HepG2 (cell line): ENCODE measurements at regions not wholly inside any gene's neighbourhood (a gene's known extent, or its start where the extent isn't known, plus 50 kb on each side); places are given as distances from the start of the nearest gene placed in this dataset.

ENCODE experiments used
- CHD2 ChIP-seq: IDR thresholded peaks from 2 replicates; pipeline ENCODE4 v1.6.1; 2011; ENCODE audit warnings: low read depth, low read length, improper control_type of control experiment
- FOXK1 ChIP-seq: sonication (generic); formaldehyde crosslinking; IDR thresholded peaks from 2 replicates; pipeline ENCODE4 v1.4.0; 2020; ENCODE audit warnings: low read depth, missing genetic modification reagents, borderline replicate concordance
- JUNB ChIP-seq: sonication (generic); formaldehyde crosslinking; IDR thresholded peaks from 2 replicates; pipeline ENCODE4 v1.8.0; 2022; ENCODE audit warnings: missing genetic modification reagents, mild to moderate bottlenecking, borderline replicate concordance
- POLR2AphosphoS5 ChIP-seq: IDR thresholded peaks from 2 replicates; pipeline ENCODE4 v1.6.1; 2012; ENCODE audit warnings: low read depth, low read length
- RAD21 ChIP-seq: fragments of 450-650 bp; formaldehyde crosslinking; IDR thresholded peaks from 2 replicates; pipeline ENCODE4 v1.5.0; 2020; ENCODE audit warnings: mild to moderate bottlenecking
- RXRA ChIP-seq: sonication (generic); formaldehyde crosslinking; IDR thresholded peaks from 2 replicates; pipeline ENCODE4 v1.5.1; 2020; ENCODE audit warnings: missing genetic modification reagents
- TEAD3 ChIP-seq: optimal IDR thresholded peaks from 2 replicates; pipeline ENCODE3; 2016; ENCODE audit warnings: borderline replicate concordance
- USF2 ChIP-seq, 2 experiments: sonication (generic) in 1 of 2; formaldehyde crosslinking in 1 of 2; IDR thresholded peaks; 2 replicates each; pipeline versions ENCODE4 v1.5.1 to v1.6.1; 2011 to 2020; ENCODE audit warnings: borderline replicate concordance in 1 of 2, low read depth in 1 of 2, low read length in 1 of 2, mild to moderate bottlenecking in 1 of 2, missing genetic modification reagents in 1 of 2, moderate library complexity in 1 of 2
- ZFP36L2 ChIP-seq: sonication (generic); formaldehyde crosslinking; IDR thresholded peaks from 2 replicates; pipeline ENCODE4 v1.4.0; 2020; ENCODE audit warnings: missing genetic modification reagents
- ZNF230 ChIP-seq: sonication (generic); formaldehyde crosslinking; IDR thresholded peaks from 2 replicates; pipeline ENCODE4 v1.4.0; 2020; ENCODE audit warnings: mild to moderate bottlenecking, missing genetic modification reagents
- ZNF496 ChIP-seq: sonication (generic); formaldehyde crosslinking; IDR thresholded peaks from 2 replicates; pipeline ENCODE4 v1.8.1; 2023; ENCODE audit warnings: mild to moderate bottlenecking, moderate library complexity, missing genetic modification reagents; ENCODE audit not compliant: insufficient replicate concordance
- ZSCAN30 ChIP-seq: sonication (generic); formaldehyde crosslinking; IDR thresholded peaks from 2 replicates; pipeline ENCODE4 v1.5.0; 2020; ENCODE audit warnings: mild to moderate bottlenecking, missing genetic modification reagents

- TF ChIP-seq ZNF230 (CRISPR knock-in tag) (no peak), ZFP36L2 (CRISPR knock-in tag) (no peak), CHD2 (no peak), JUNB (CRISPR knock-in tag) (no peak), ZSCAN30 (CRISPR knock-in tag) (no peak), TEAD3 (CRISPR knock-in tag) (no peak), RXRA (no peak), ZNF496 (CRISPR knock-in tag) (no peak), POLR2AphosphoS5 (no peak), RAD21 (CRISPR knock-in tag) (no peak), FOXK1 (CRISPR knock-in tag) (no peak), USF2 (IDR thresholded peaks at IDR 0.05; ENCODE audit: low read depth, low read length) (no peak), USF2 (CRISPR knock-in tag; IDR thresholded peaks at IDR 0.05; ENCODE audit: borderline replicate concordance) (no peak)
Measured at GRCh38 chr4:133621628-133622027, 472.5 kb downstream of the PCDH10 start.
